Upper lobe of left lung (tissue), 6 donors: ENCODE measurements at regions not wholly inside any gene's neighbourhood (a gene's known extent, or its start where the extent isn't known, plus 50 kb on each side); places are given as distances from the start of the nearest gene placed in this dataset.
"Not testable (repeated sequence)": the region's sequence is repeated elsewhere in the genome, so short reads cannot be mapped to it uniquely, and the experiment has no call there.

ENCODE experiments used
- ATAC-seq, 2 donors: fragments of 200-7000 bp; cut with Tn5 transposase; one replicate each; pipeline ENCODE4 v1.9.1; 2022; ENCODE audit warnings: mild to moderate bottlenecking in 2 of 2, moderate library complexity in 2 of 2; ENCODE audit not compliant: low FRiP score in 2 of 2
- DNase-seq, 2 donors: peaks; one replicate each; pipeline ENCODE4 v3.0.0-alpha.2; 2019 to 2020
- H3K27ac ChIP-seq, 4 donors: fragments of 200-600 bp; sonication (generic); one replicate each; pipeline ENCODE4 v1.5.1; 2016 to 2019
- H3K27me3 ChIP-seq, 4 donors: fragments of 200-600 bp; sonication (generic); one replicate each; pipeline ENCODE4 v1.5.1; 2017 to 2019
- H3K36me3 ChIP-seq, 4 donors: fragments of 200-600 bp; sonication (generic); one replicate each; pipeline ENCODE4 v1.5.1; 2016 to 2019
- H3K4me1 ChIP-seq, 4 donors: fragments of 200-600 bp; sonication (generic); one replicate each; pipeline ENCODE4 v1.5.1; 2018 to 2019
- H3K4me3 ChIP-seq, 4 donors: fragments of 200-600 bp; sonication (generic); one replicate each; pipeline ENCODE4 v1.5.1; 2017 to 2019; ENCODE audit warnings: mild to moderate bottlenecking in 2 of 4, moderate library complexity in 1 of 4
- H3K9me3 ChIP-seq, 4 donors: fragments of 200-600 bp; sonication (generic); one replicate each; pipeline ENCODE4 v1.5.1; 2018 to 2019
- CTCF ChIP-seq, 6 experiments: fragments of 450-650 bp in 4 of 6; fragments of 200-600 bp in 2 of 6; sonication (generic) in 2 of 6; IDR thresholded peaks; one replicate each; pipeline ENCODE4 v1.5.1; 2016 to 2019; ENCODE audit warnings: antibody characterized with exemption in 6 of 6
- EP300 ChIP-seq, 4 donors: sonication (generic); formaldehyde crosslinking; IDR thresholded peaks; one replicate each; pipeline ENCODE4 v1.5.1; 2017; ENCODE audit warnings: antibody characterized with exemption in 4 of 4, control low read depth in 2 of 4
- POLR2A ChIP-seq, 4 donors: fragments of 450-650 bp; IDR thresholded peaks; one replicate each; pipeline ENCODE4 v1.5.1; 2016 to 2017; ENCODE audit warnings: antibody characterized with exemption in 4 of 4, mild to moderate bottlenecking in 2 of 4
- POLR2AphosphoS5 ChIP-seq, 2 donors: sonication (generic); formaldehyde crosslinking; IDR thresholded peaks; one replicate each; pipeline ENCODE4 v1.5.1; 2017; ENCODE audit warnings: antibody characterized with exemption in 2 of 2
- WGBS, 2 donors: methylation state at CpG; one replicate each; pipeline ENCODE4 v1.1.5; 2017 to 2018; 5-methylcytosine and 5-hydroxymethylcytosine counted together
- donor health status: DM: no; HTN: no; CAD: no; lungs with moderate emphysema.
- donor health status: DM: no; HTN: yes; CAD: no; lungs with severe emphysema.

- no peak for TF ChIP-seq CTCF (IDR thresholded peaks at IDR 0.05)
- no peak for TF ChIP-seq POLR2AphosphoS5 (IDR thresholded peaks at IDR 0.05)
- no peak for TF ChIP-seq POLR2A (IDR thresholded peaks at IDR 0.05)
- TF ChIP-seq EP300 (IDR thresholded peaks at IDR 0.05) = no peak
Measured at GRCh38 chr7:65749518-65749917, 123.4 kb upstream of the VKORC1L1 start.

GRCh38 chr7:65750511-65751344 is 122.1 kb upstream of the VKORC1L1 start:
- TF ChIP-seq POLR2AphosphoS5 (IDR thresholded peaks at IDR 0.05) (peak in 1 of 2 donors; percentile 71), POLR2A (IDR thresholded peaks at IDR 0.05) (peak; percentile 6 to 75 (median 58)), CTCF (IDR thresholded peaks at IDR 0.05) (peak in 5 of 6 experiments; percentile 23 to 80 (median 66)), EP300 (IDR thresholded peaks at IDR 0.05) (no peak)
- peak overlapping the region; percentile 96 to 100 (median 98) for H3K4me3 ChIP-seq
- no peaks in the 10 kb centered on the region for H3K9me3 ChIP-seq
- DNase-seq (peak; percentile 97 to 98), ATAC-seq (peak; percentile 100)
- no peaks in the 10 kb centered on the region for H3K27me3 ChIP-seq
- peaks cover 0 to 10% (median 0%) of the 10 kb centered on the region in 4 donors for H3K36me3 ChIP-seq
- peaks cover 12 to 23% (median 16%) of the 10 kb centered on the region in 4 donors for H3K4me1 ChIP-seq
- peak overlapping the region; percentile 90 to 94 (median 91) for H3K27ac ChIP-seq
- 0% methylated on average over 4 to 44 of the region's 69 CpGs for WGBS, 2 donors

More at GRCh38 chr7:65749518-65749917, 123.4 kb upstream of the VKORC1L1 start:
- Histone ChIP-seq H3K27me3 (no peaks in the 10 kb centered on the region), H3K36me3 (peaks cover 0 to 5% (median 0%) of the 10 kb centered on the region in 4 donors), H3K27ac (peak overlapping the region in 1 of 4 donors; percentile 92), H3K4me1 (peaks cover 19 to 33% (median 23%) of the 10 kb centered on the region in 4 donors), H3K4me3 (no peak overlapping the region), H3K9me3 (no peaks in the 10 kb centered on the region)
- 90 to 92% methylated on average over 8 to 12 of the region's 12 CpGs for WGBS, 2 donors
- no peak for DNase-seq
- ATAC-seq = no peak

- not testable (repeated sequence) for H3K27me3 ChIP-seq, H3K9me3 ChIP-seq, H3K4me3 ChIP-seq, H3K27ac ChIP-seq, ATAC-seq, DNase-seq
- peaks cover 0 to 32% (median 6%) of the 10 kb centered on the region in 4 donors for H3K36me3 ChIP-seq
- 89% methylated on average over 5 of the region's 5 CpGs for whole genome bisulfite sequencing, 2 donors
- H3K4me1 ChIP-seq = peaks cover 6 to 20% (median 14%) of the 10 kb centered on the region in 4 donors
Measured at GRCh38 chr7:65754070-65754469, 118.8 kb upstream of the VKORC1L1 start.

- DNase-seq, H3K27ac ChIP-seq, ATAC-seq, H3K4me3 ChIP-seq, H3K9me3 ChIP-seq, H3K4me1 ChIP-seq, H3K27me3 ChIP-seq: not testable (repeated sequence)
- peaks cover 0 to 47% (median 16%) of the 10 kb centered on the region in 4 donors for H3K36me3 ChIP-seq
- 100% methylated on average over 1 of the region's 1 CpG for WGBS, 2 donors
Measured at GRCh38 chr7:65758991-65759390, 113.9 kb upstream of the VKORC1L1 start.

- not testable (repeated sequence) for H3K27me3 ChIP-seq, H3K27ac ChIP-seq, H3K4me1 ChIP-seq, H3K4me3 ChIP-seq, ATAC-seq, DNase-seq, H3K9me3 ChIP-seq
- peaks cover 0 to 34% (median 14%) of the 10 kb centered on the region in 4 donors for H3K36me3 ChIP-seq
- 73 to 75% methylated on average over 3 of the region's 3 CpGs for WGBS, 2 donors
Measured at GRCh38 chr7:65762712-65763111, 110.2 kb upstream of the VKORC1L1 start.

GRCh38 chr7:65763114-65763513 is 109.8 kb upstream of the VKORC1L1 start:
- not testable (repeated sequence) for H3K27me3 ChIP-seq, H3K4me3 ChIP-seq, ATAC-seq, DNase-seq, H3K27ac ChIP-seq, H3K9me3 ChIP-seq, H3K4me1 ChIP-seq
- H3K36me3 ChIP-seq = peaks cover 0 to 31% (median 14%) of the 10 kb centered on the region in 4 donors
- WGBS, 2 donors = 84 to 85% methylated on average over 5 of the region's 5 CpGs
